Stimulated activated CD8-positive, alpha-beta memory T cell treated with anti-CD3 and anti-CD28 coated beads, Interleukin-4, amount 100 ng/mL, for 1 hour (primary cell): ENCODE measurements at regions not wholly inside any gene's neighbourhood (a gene's known extent, or its start where the extent isn't known, plus 50 kb on each side); places are given as distances from the start of the nearest gene placed in this dataset.
"Not testable (repeated sequence)": the region's sequence is repeated elsewhere in the genome, so short reads cannot be mapped to it uniquely, and the experiment has no call there.

Experiments used
- DNase-seq, 2 donors: peaks; one replicate each; pipeline ENCODE4 v3.0.0-alpha.2; 2020; ENCODE audit warnings: low read depth in 2 of 2, low spot score in 1 of 2

DNA sequence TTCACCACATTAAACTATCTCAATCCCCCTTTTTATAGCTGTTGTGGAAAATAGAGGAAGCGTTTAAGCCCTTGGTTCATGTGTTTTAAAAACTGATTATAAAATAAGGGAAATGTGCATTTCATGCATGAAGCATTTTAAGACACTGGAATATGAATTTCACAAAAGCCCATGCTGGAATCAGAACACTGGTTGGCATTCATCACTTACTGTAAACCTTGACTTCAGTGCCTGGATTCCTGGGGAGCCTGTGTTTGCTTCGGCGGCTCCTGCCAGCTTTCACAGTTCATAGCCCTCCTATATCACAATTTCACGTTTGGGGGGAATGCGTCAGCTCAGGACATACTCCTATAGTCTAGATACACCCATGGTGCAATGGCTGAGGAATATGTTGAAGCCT lies 336.9 kb downstream of the INSIG2 start:
- DNase-seq = no peak

DNA sequence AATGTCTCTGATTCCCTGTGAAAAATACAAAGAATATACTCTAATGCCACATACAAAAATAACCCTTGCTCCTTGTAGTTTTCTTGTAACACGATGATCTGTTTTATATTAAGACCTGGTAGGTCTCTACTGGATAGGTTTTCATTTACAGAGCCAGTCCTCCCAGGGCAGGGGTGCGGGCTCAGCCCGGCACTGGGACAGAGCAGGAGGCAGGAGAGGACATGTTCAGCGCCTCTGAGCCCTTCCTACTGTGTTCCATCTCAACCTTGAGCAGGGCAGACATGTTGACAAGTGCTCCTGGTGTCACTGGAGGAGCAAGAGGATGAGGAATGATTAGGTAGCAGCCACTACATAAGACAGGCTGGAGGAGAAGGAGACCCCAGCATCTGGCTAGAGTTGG lies 335.5 kb downstream of the INSIG2 start:
- DNase-seq = no peak

DNA sequence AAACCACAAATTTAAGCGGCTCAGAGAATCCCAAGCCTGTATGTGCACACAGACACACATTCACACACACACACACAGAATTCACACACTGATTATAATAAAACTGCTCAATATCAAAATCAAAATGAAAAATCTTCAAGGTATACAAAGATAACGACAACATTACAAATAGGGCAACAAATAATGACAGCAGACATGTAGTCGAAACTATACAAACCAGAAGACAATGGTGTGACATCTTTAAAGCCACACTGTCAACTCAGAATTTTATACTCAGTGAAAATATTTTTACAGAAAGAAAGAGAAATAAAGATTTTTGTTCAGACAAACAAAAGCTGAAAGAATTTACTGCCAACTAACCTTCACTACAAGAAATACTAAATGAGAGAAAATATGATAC lies 333.4 kb downstream of the INSIG2 start:
- no peak for DNase-seq

DNA sequence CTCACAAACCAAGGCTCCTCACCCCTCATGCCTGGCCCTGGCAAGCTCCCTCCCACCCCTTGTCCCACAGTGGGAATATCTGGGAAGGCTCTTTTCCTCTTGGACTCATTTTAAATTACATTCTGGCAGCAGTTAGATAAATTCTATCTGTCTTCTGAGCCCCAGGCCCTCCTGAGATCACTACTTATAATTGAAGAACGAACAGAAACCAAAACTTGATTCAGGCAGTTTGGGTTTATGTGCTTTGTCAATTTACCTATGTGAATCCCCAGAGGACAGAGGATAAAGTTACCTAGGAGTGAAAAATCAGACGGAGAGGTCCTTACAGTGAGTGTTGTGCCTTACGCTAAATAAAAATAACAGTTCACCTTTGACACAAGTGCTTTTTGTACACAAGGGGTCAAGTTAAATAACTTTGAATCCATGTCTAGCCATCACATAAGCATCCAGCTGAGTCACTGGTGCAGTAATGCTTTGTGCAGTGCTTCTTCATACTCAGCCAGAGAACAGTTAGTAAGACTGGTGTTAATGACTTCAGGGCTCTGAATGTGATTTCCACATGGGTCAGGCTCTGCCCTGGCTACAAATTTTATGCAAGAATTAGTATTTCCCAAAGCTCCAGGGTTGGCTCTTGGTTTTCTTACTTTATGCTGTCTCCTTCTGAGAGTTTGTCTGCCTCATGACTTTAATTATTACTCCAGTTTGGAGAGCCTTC lies 329.3 kb downstream of the INSIG2 start:
- no peak for DNase-seq

- not testable (repeated sequence) for DNase-seq
Measured at GRCh38 chr2:118415186-118415585, 326.9 kb downstream of the INSIG2 start.

GRCh38 chr2:118403658-118404451 lies 315.6 kb downstream of the INSIG2 start:
- no peak for DNase-seq

GRCh38 chr2:118388771-118389170 lies 300.5 kb downstream of the INSIG2 start:
- DNase-seq = no peak

DNA sequence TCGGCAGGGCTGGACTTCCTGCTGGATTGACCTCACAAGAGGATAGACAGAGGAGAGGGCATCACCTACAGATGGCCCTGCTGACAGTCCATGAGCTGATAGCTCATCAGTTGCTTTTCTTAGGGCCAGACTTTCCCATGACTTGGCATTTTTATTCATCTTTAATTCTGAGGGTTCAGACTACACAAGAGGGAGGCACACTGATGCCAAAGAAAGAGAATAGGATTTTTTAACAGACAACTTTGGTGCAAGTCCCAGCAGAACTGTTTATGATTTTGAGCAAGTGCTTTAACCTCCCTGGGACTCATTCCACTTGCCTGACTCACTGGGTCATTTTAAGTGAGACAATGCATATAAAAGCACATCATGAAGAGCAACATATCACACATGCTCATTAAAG lies 299.2 kb downstream of the INSIG2 start:
- no peak for DNase-seq

GRCh38 chr2:118386641-118387302 lies 298.5 kb downstream of the INSIG2 start:
- no peak for DNase-seq

- no peak for DNase-seq
Measured at GRCh38 chr2:118380915-118381653, 292.8 kb downstream of the INSIG2 start.

- no peak for DNase-seq
Measured at GRCh38 chr2:118375907-118376485, 287.7 kb downstream of the INSIG2 start.

DNA sequence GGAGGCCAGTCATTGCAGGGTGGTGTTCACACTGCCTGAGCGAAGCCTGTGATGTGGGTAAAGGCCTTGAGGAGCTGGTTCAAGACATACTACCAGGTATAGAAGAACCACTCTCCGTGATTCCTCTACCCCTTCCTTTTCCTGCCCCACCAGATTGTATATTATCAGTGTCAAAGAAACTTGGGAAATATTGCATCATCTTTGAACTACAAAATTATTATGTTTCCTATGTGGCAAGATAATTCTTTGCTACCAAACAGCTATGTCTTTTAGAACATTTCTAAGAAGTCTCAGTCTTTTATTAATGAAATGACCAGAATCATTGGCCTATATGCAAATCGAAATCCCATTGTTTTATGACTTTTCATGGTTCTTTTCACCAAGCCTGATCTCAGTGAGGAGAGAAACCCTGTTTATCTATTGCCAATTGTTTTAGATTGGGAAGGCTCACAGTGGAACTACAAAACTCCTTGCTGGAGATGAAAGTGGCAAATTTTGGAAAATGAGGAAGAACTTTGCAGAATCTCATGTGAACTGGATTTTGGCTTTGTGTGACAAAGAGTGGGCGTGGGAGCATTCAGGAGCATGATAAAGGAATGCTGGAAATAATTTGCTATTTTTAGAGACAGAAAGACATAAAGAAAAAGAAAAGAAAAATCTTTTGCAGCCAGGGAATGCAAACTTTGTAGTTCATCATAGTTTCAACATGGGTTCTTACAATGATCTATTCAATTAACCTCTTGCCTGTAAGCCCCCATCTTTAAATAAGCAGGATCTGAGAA lies 286.9 kb downstream of the INSIG2 start:
- DNase-seq = no peak

DNA sequence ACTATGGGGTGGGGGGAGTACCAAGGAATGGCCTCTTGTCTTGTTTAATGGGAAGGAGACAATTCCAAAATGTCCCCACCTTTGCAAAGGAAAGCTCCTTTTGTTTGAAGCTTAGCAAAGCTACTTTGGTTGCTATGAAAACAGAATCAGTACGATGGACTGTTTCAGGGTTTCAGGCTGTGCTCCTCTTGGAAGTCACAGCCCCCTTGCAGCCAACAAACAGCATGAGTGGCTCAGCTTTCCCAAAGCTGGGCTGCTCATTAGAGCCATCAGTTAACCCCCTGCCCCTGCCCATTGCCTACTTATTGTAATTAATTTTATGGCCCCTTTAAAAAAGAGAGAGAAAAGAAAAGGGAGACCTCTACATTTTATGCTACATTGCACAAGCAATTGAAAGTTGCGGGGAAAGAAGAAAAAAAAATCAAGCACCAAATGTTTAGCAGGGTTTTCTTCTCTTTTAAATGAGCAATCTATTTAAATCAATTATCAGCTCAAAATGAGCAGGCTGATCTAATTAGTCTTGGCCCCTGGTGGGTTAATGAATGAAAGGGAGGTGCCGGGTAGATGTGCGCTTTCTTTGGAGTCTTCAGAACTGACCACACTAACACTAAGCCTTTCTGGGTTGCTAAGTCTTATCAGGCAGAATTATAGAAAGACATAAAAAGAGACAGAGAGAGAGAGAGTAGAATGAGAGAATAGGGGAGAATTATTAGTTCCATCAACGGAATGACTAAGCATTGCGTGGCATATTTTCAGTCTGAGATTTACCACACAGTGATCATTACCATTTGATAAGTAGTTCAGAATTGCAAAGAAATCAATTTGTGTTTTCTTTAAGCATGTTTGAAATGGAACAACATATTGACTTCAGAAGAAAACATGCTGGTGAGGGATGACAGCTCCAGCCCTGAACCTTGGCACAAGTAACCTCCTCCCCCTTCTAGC lies 284.9 kb downstream of the INSIG2 start:
- no peak for DNase-seq

DNA sequence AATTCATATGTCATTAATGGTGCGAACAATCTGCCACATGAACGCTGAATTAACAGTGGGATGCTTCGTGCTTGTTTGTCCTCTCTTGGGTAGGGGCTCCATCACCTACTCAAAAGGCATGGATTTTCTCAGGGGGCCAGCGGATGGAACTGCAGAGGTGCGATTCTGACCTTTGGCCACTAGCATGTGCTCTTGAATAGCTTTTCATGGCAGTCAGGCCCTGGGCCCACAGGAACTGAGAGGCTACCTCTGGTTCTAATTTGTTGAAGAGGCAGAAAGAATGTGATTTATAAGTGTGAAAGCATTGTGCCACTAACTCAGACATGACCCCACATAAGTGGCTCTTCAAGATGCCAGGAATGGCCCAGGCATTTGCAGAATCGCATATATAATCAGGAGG lies 283.2 kb downstream of the INSIG2 start:
- DNase-seq = no peak

DNA sequence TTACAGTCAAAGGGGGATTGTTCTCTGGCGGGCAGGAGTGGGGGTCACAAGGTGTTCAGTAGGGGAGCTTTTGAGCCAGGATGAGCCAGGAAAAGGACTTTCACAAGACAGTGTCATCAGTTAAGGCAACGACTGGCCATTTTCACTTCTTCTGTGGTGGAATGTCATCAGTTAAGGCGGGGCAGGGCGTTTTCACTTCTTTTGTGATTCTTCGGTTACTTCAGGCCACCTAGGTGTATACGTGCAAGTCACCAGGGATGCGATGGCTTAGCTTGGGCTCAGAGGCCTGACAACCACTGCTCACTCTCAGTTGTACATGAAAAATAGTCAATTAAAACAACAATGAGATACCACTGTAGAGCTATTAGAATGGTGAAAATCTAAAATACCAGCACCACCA lies 281.2 kb downstream of the INSIG2 start:
- DNase-seq = not testable (repeated sequence)

DNA sequence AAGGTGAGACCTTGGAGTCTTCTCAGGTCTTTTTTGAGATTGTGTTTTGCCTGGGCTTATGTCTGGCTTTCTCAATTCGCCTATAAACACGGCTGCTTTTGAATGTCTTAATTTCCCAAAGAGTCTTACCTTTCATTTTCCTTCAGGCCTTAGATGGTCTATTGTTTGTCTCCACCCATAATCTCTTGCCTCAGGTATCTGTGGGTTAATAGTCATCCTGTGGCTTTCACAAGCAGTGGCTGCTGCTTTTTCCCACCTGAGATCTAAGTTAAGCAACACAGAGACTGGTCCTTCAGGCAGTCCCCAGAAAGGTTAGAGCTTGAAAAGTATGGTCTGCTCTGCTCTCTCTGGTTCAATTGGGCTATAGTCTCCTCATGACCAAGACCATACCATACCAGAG lies 275.3 kb downstream of the INSIG2 start:
- no peak for DNase-seq

GRCh38 chr2:118356051-118356450 lies 267.8 kb downstream of the INSIG2 start:
- DNase-seq = no peak

- no peak for DNase-seq
Measured at GRCh38 chr2:118351796-118352195, 263.5 kb downstream of the INSIG2 start.

- no peak for DNase-seq
Measured at GRCh38 chr2:118350621-118351020, 262.4 kb downstream of the INSIG2 start.
